AG04450 (cell line): ENCODE measurements at regions not wholly inside any gene's neighbourhood (a gene's known extent, or its start where the extent isn't known, plus 50 kb on each side); places are given as distances from the start of the nearest gene placed in this dataset.

Experiments
- CTCF ChIA-PET: fragments of 300-600, 350-600 bp; formaldehyde crosslinking; extraction: SDS; loops from one replicate; lab custom pipeline; 2022; ENCODE audit warnings: antibody characterized with exemption, inconsistent platforms; lab: Charles Lee
- POLR2A ChIA-PET: fragments of 350-600 bp; formaldehyde crosslinking; extraction: SDS; loops from one replicate; lab custom pipeline; 2021; ENCODE audit warnings: antibody characterized with exemption, inconsistent platforms; lab: Yijun Ruan, JAX
- DNase-seq: peaks from one replicate; pipeline ENCODE4 v3.0.0-alpha.2; 2011; ENCODE audit warnings: low read depth, low spot score
- H3K27ac ChIP-seq: one replicate; pipeline ENCODE4 v1.5.1; 2012; ENCODE audit warnings: low read depth, low read length, control low read depth
- H3K27me3 ChIP-seq: one replicate; pipeline ENCODE4 v1.6.0; 2012; ENCODE audit warnings: low read length; ENCODE audit not compliant: control insufficient read depth, insufficient read depth
- H3K4me3 ChIP-seq: 2 replicates; pipeline ENCODE4 v1.5.1; 2011; ENCODE audit warnings: mild to moderate bottlenecking, low read depth, low read length, control low read depth
- H3K9me3 ChIP-seq: 2 replicates; pipeline ENCODE4 v1.5.1; 2012; ENCODE audit warnings: low read length; ENCODE audit not compliant: control insufficient read depth, insufficient read depth
- CTCF ChIP-seq: IDR thresholded peaks from 2 replicates; pipeline ENCODE4 v1.5.1; 2011; ENCODE audit warnings: low read depth, low read length, control low read depth, inconsistent platforms

- POLR2A ChIA-PET, result no interaction called here
- Histone ChIP-seq H3K27me3 (peaks cover 3% of the 10 kb centered on the region), H3K27ac (no peak overlapping the region), H3K9me3 (no peaks in the 10 kb centered on the region), H3K4me3 (no peak overlapping the region)
- CTCF ChIA-PET, result no interaction called here
- no peak for DNase-seq
- TF ChIP-seq CTCF, result no peak
Measured at GRCh38 chr3:13161021-13161759, 88.0 kb upstream of the IQSEC1 start.

- ChIA-PET POLR2A (no interaction called here), CTCF (no interaction called here)
- Histone ChIP-seq H3K27ac (no peak overlapping the region), H3K4me3 (no peak overlapping the region), H3K9me3 (0 out of 2 replicates have a peak, but pooled peaks cover 3% of the 10 kb centered on the region), H3K27me3 (peaks cover 3% of the 10 kb centered on the region)
- no peak for DNase-seq
- no peak for TF ChIP-seq CTCF
Measured at GRCh38 chr3:13160619-13161018, 87.4 kb upstream of the IQSEC1 start.

GRCh38 chr3:13159890-13160289 is 86.7 kb upstream of the IQSEC1 start:
- no peak for DNase-seq
- POLR2A ChIA-PET, result no interaction called here
- 0 out of 2 replicates have a peak, but pooled peaks cover 3% of the 10 kb centered on the region for H3K9me3 ChIP-seq
- H3K27me3 ChIP-seq, result peaks cover 1% of the 10 kb centered on the region
- no peak overlapping the region for H3K4me3 ChIP-seq
- TF ChIP-seq CTCF, result no peak
- H3K27ac ChIP-seq, result no peak overlapping the region
- CTCF ChIA-PET, result no interaction called here

- Histone ChIP-seq H3K4me3 (no peak overlapping the region), H3K9me3 (0 out of 2 replicates have a peak, but pooled peaks cover 3% of the 10 kb centered on the region), H3K27ac (no peak overlapping the region), H3K27me3 (no peaks in the 10 kb centered on the region)
- no peak for DNase-seq
- ChIA-PET POLR2A (no interaction called here), CTCF (no interaction called here)
- no peak for TF ChIP-seq CTCF
Measured at GRCh38 chr3:13158871-13159270, 85.6 kb upstream of the IQSEC1 start.

- no peak for DNase-seq
- TF ChIP-seq CTCF, result no peak
Measured at GRCh38 chr3:13158408-13158807, 85.2 kb upstream of the IQSEC1 start.

More at GRCh38 chr3:13158408-13158807, 85.2 kb upstream of the IQSEC1 start:
- Histone ChIP-seq H3K4me3 (no peak overlapping the region), H3K27ac (no peak overlapping the region), H3K27me3 (no peaks in the 10 kb centered on the region), H3K9me3 (0 out of 2 replicates have a peak, but pooled peaks cover 3% of the 10 kb centered on the region)
- ChIA-PET POLR2A (no interaction called here), CTCF (no interaction called here)
